ENCODE measurements at regions not wholly inside any gene's neighbourhood (a gene's known extent, or its start where the extent isn't known, plus 50 kb on each side); places are given as distances from the start of the nearest gene placed in this dataset.

DNA sequence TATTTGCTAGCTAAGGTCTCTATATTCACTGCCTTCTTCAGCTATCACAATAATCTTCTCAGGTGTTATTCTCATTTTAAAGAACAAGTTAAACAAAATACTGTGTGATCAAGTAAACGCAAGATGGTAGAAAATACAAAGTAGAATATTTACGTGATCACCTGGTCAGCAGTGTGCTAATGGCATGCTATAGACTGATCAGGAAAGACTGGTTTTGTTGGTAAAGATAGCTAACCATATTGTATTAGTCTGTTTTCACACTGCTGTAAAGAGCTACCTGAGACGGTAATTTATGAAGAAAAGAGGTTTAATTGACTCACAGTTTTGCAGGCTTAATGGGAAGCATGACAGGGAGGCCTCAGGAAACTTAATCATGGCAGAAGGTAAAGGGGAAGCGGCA is 50.4 kb downstream of the ZBTB38 start:
- TF ChIP-seq POLR2AphosphoS5 (IDR thresholded peaks at IDR 0.05; ENCODE audit: borderline replicate concordance, low read depth, low read length) (no peak), EZH2 (IDR thresholded peaks at IDR 0.05) (no peak), FOXP2 (optimal IDR thresholded peaks at IDR 0.05; ENCODE audit: control extremely low read depth, extremely low read length, insufficient read depth) (no peak)
